Lower leg skin (tissue), 4 donors: ENCODE measurements at regions not wholly inside any gene's neighbourhood (a gene's known extent, or its start where the extent isn't known, plus 50 kb on each side); places are given as distances from the start of the nearest gene placed in this dataset.
A peak's percentile ranks its signal among the peaks of the same experiment; 100 is the strongest.

Experiments used
- DNase-seq, 2 donors: peaks; one replicate each; pipeline ENCODE4 v3.0.0-alpha.2; 2019; ENCODE audit warnings: low spot score in 2 of 2
- H3K4me3 ChIP-seq: fragments of 200-600 bp; sonication (generic); 2 replicates; pipeline ENCODE4 v1.5.1; 2017; ENCODE audit warnings: mild to moderate bottlenecking, low read depth; ENCODE audit not compliant: poor library complexity, severe bottlenecking
- POLR2A ChIP-seq, 2 donors: fragments of 450-650 bp; IDR thresholded peaks; one replicate each; pipeline ENCODE4 v1.6.1; 2016 to 2017; ENCODE audit warnings: antibody characterized with exemption in 2 of 2, mild to moderate bottlenecking in 1 of 2, moderate library complexity in 1 of 2
- whole genome bisulfite sequencing, 2 donors: methylation state at CpG; one replicate each; pipeline ENCODE4 v1.1.5; 2018; 5-methylcytosine and 5-hydroxymethylcytosine counted together
- intact Hi-C: fragments of 100-400 bp; cut with DNase I; formaldehyde crosslinking; loops from one replicate; pipeline ENCODE4 v1.15.0; 2023; ENCODE audit warnings: low total_unique reads
- TF ChIP-seq, protein P1 (sequence below), 3 donors: fragments of 450-650 bp; IDR thresholded peaks; one replicate each; pipeline ENCODE4 v1.5.1; 2016; ENCODE audit warnings: antibody characterized with exemption in 3 of 3, mild to moderate bottlenecking in 3 of 3, moderate library complexity in 2 of 3

DNA sequence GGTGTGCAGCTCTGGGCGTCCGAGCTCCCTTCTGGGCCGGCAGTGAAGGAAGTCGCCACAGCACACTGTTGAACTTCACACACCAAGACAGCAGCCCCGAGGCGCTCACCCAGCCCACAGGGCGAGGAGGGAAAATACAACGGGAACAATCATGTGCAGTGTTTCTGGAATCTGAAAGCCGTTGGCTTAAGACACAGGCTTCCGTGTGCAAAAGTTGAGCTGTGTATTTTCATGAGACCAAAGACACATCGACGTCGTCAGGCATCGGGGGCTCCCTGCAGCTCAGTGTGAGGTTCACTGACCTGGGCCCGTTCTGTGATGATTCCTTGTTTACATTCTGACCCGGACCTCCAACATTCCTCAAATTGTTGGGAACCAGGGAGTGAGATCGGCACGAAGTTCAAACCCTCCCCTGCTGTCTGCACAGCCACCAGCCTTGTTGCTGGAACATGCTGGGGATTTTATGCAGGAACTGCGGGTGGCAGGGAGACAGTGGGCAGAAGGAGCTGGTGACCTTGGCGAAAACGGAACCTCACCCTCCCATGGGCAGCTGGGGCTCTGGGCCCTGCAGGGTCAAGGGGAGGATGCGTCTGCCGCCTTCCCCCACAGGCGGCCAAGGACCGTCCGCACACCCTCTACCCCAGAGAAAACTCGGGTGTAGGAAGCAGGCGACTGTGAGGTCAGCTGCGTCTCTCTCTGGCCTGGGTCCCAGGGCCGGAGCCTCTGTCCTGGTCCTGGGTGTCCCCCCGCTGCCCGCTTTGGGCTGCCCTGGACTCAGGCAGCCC is 72.2 kb downstream of the METRNL start:
- peak; percentile 20 to 84 for DNase-seq
- TF ChIP-seq, protein P1, sequence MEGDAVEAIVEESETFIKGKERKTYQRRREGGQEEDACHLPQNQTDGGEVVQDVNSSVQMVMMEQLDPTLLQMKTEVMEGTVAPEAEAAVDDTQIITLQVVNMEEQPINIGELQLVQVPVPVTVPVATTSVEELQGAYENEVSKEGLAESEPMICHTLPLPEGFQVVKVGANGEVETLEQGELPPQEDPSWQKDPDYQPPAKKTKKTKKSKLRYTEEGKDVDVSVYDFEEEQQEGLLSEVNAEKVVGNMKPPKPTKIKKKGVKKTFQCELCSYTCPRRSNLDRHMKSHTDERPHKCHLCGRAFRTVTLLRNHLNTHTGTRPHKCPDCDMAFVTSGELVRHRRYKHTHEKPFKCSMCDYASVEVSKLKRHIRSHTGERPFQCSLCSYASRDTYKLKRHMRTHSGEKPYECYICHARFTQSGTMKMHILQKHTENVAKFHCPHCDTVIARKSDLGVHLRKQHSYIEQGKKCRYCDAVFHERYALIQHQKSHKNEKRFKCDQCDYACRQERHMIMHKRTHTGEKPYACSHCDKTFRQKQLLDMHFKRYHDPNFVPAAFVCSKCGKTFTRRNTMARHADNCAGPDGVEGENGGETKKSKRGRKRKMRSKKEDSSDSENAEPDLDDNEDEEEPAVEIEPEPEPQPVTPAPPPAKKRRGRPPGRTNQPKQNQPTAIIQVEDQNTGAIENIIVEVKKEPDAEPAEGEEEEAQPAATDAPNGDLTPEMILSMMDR (IDR thresholded peaks at IDR 0.05): no peak
- TF ChIP-seq POLR2A (IDR thresholded peaks at IDR 0.05): no peak
- intact Hi-C loops: no loop called here

DNA sequence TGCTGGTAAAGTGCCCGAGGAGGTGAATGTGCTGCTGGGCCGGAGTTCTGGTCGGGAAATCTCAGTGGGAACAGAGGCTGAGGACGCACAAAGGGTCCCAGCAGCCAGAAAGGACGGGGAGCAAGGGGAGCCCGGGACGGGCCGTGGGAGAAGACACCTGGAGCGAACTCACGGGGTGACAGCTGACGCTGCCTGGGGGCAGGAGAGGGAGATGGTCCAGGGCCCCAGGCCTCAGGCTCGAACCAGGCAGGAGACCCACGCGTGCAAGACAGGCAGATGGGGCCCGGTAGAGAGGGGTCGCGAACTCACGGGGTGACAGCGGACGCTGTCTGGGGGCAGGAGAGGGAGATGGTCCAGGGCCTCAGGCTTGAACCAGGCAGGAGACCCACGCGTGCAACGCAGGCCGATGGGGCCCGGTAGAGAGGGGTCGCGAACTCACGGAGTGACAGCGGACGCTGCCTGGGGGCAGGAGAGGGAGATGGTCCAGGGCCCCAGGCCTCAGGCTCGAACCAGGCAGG is 72.9 kb downstream of the METRNL start:
- 88 to 92% methylated on average over 31 of the region's 31 CpGs for WGBS, 2 donors
- intact Hi-C loops: no loop called here
- DNase-seq: peak in 1 of 2 donors; percentile 10
- TF ChIP-seq, protein P1 (IDR thresholded peaks at IDR 0.05): no peak
- TF ChIP-seq POLR2A (IDR thresholded peaks at IDR 0.05): no peak
- no peak overlapping the region for H3K4me3 ChIP-seq

More for the DNA sequence above, 72.2 kb downstream of the METRNL start:
- H3K4me3 ChIP-seq: no peak overlapping the region
- 52 to 69% methylated on average over 30 to 32 of the region's 32 CpGs for WGBS, 2 donors

DNA sequence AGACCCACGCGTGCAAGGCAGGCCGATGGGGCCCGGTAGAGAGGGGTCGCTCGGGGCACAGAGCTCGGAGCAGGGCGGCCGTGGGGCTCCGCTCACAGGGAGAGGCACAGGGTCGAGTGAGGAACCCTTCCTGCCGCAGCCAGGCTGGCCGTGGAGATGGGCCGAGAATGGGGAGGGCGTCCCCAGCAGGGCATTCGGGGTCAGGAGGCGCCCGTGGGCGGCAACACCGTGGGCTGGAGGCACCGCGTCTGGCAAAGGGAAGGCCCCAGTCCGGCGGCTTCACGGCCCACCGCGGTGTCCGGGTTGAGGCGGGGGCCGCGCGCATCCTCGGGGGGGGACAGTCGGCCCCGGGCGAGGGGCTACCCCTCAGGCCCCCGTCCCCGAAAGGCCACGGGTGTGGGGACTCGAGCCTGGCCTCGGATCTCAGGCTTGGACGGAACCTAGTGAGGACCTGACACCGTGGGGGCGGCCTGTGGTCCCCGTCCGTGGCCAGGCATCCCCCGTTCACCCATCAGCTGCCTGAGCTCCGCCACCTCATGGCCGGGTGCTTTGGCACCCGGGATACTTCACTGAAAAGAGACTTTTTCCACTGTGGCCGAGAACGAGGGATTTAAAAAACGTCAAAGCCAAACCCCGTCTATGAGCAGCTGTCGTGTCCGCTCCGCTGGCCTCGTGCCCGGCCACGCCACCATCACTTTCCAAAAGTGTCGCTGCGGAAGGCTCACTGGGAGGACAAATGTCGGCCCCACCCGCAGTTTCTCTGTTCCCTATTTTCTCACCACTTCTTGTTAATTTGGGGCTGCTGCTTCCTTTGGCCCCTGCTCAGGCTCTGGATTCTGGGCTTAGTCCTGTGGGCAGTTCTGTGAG is 73.6 kb downstream of the METRNL start:
- DNase-seq: peak; percentile 67 to 93
- H3K4me3 ChIP-seq: no peak overlapping the region
- TF ChIP-seq POLR2A (IDR thresholded peaks at IDR 0.05): no peak
- TF ChIP-seq, protein P1 (IDR thresholded peaks at IDR 0.05): no peak
- intact Hi-C loops: no loop called here
- 83% methylated on average over 63 to 64 of the region's 64 CpGs for WGBS, 2 donors

DNA sequence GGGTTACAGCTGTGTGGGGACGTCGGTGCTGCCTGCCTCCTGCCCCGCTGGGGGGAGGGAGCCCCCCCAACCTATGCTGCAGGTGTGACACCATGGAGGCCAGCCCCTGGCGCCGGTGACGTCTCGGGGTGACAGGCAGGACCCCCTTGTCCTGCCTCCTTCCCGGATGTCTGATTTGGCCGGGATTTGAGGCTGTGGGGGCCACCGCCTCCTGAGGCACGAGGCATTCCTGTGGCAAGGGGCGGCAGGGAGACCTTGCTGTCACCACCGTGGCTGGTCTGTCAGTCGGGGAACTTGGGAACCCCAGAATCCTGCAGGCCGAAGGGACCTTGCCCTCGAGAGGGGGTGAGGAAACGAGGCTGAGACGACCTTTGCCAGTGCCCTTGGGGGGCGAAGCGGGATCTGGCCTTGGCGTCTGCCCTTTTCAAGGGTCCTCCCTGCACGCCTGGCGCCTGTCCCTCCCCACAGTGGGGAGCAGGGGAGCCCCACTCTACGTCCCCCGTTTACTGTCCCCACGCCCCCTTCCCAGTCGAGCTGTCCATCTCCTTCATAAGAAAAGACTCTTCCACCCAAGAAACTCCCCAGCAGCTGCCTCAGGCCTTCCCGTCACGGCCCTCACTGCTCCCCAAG is 74.4 kb downstream of the METRNL start:
- intact Hi-C loops: no loop called here
- 82 to 85% methylated on average over 22 to 29 of the region's 29 CpGs for WGBS, 2 donors
- DNase-seq: peak in 1 of 2 donors; percentile 15
- TF ChIP-seq, protein P1 (IDR thresholded peaks at IDR 0.05): no peak
- no peak for TF ChIP-seq POLR2A (IDR thresholded peaks at IDR 0.05)
- H3K4me3 ChIP-seq: no peak overlapping the region

DNA sequence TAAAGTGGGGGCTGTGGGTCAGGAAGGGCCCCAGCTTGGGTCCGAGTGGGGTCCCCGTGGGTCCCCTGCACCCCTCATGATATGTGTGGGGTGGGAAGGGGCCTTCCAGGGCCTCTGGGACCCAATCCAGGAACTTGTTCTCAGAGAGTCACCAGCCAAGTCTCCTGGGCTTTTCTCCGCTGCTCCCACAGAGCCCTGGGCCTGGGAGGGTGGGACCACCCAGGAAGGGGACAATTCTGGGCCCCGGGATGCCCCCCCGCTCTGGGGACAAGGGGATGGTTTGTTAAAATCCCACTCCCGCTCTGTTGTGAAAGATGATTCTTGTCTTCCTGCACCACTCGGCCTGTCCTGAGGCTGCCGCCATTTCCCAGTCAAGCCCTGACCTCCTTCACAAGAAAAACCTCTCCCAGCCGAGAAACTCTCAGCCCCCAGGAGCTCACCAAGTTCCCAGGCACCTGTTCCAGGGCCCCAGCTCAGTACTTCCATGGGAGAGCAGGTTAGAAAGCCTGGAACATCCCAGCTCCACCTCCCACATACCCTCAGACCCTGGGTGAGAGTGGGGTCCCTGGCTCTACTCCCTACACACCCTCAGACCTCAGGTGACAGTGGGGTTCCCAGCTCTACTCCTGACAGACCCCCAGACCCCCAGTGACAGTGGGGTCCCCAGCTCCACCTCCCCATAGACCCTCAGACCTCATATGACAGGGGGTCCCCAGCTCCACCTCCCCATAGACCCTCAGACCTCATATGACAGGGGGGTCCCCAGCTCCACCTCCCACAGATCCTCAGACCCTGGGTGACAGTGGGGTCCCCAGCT is 75.1 kb downstream of the METRNL start:
- H3K4me3 ChIP-seq: no peak overlapping the region
- DNase-seq: peak; percentile 12 to 83
- no peak for TF ChIP-seq POLR2A (IDR thresholded peaks at IDR 0.05)
- TF ChIP-seq, protein P1 (IDR thresholded peaks at IDR 0.05): no peak
- intact Hi-C loops: no loop called here
- 73 to 80% methylated on average over 8 to 9 of the region's 9 CpGs for WGBS, 2 donors
